HG03469 (cell line): ENCODE measurements at regions not wholly inside any gene's neighbourhood (a gene's known extent, or its start where the extent isn't known, plus 50 kb on each side); places are given as distances from the start of the nearest gene placed in this dataset.
"Not testable (repeated sequence)": the region's sequence is repeated elsewhere in the genome, so short reads cannot be mapped to it uniquely, and the experiment has no call there.

Source experiments
- ATAC-seq: cut with Tn5 transposase; IDR thresholded peaks from one replicate; pipeline ENCODE4 v1.9.1; 2021; ENCODE audit warnings: mild to moderate bottlenecking, moderate library complexity, moderate number of reproducible peaks; ENCODE audit not compliant: unreplicated experiment

DNA sequence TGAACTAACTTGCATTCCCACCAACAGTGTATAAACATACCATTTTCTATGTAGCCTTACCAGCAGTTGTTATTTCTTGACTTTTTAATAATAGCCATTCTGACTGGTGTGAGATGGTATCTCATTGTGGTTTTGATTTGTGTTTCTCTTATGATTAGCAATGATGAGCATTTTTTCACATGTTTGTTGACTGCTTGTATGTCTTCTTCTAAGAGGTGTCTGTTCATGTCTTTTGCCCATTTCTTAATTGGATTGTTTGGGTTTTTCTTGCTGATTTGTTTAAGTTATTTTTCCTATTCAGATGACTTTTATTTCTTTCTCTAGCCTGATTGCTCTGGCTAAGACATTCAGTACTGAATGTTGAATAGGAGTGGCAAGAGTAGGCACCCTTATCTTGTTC is 230.3 kb downstream of the DAD1 start:
- ATAC-seq = no peak

DNA sequence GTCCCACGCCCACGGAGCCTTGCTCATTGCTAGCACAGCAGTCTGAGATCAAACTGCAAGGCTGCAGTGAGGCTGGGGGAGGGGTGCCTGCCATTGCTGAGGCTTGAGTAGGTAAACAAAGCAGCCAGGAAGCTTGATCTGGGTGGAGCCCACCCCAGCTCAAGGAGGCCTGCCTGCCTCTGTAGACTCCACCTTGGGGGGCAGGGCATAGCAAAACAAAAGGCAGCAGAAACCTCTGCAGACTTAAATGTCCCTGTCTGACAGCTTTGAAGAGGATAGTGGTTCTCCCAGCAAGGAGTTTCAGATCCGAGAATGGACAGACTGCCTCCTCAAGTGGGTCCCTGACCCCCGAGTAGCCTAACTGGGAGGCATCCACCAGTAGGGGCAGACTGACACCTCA is 239.7 kb downstream of the DAD1 start:
- ATAC-seq = not testable (repeated sequence)

DNA sequence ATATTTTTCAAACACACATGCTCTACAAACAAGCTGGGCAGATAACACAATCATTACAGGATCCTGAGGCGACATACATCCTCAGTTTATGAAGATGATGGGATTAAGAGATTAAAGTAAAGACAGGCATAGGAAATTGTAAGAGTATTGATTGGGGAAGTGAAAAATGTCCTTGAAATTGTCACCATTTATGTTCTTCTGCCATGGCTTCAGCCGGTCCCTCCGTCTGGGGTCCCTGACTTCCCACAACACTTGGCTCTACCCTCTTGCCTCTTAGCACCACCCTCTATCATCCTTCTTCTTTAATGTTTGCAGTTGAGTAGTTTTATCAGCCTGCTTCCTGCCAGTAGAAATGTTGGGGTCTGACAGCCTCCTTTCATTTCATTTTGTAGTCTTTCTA is 244.4 kb downstream of the DAD1 start:
- no peak for ATAC-seq

DNA sequence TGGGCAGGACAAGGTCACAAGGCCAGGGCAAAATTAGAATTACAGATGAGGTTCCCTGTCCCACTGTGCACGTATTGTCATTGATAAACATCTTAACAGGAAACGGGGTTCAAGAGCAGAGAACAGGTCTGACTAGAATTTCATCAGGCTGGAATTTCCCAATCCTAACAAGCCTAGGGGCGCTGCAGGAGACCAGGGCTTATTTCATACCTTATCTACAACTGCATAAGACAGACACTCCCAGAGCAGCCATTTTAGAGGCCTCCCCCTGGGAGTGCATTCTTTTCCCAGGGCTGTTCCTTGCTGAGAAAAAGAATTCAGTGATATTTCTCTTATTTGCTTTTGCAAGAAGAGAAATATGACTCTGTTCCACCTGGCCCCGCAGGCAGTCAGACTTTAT is 244.8 kb downstream of the DAD1 start:
- not testable (repeated sequence) for ATAC-seq

DNA sequence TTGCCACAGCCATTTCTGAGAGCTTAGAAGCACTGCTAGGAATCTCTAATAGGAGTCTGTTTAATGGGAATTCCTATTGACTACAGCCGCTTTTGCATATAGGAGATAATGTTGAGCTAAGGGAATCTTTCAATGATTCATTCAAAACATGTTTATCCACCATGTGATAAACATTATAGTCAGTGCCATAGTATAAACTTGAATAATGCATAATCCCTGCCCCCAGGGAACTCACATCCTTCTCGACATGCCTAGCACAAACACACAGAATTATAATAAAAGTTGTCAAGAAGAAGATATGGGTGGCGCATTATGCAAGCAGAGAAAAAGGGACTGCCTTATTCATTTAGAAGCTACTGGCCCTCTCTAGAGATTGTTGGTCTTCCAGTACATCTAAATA is 248.0 kb downstream of the DAD1 start:
- no peak for ATAC-seq

DNA sequence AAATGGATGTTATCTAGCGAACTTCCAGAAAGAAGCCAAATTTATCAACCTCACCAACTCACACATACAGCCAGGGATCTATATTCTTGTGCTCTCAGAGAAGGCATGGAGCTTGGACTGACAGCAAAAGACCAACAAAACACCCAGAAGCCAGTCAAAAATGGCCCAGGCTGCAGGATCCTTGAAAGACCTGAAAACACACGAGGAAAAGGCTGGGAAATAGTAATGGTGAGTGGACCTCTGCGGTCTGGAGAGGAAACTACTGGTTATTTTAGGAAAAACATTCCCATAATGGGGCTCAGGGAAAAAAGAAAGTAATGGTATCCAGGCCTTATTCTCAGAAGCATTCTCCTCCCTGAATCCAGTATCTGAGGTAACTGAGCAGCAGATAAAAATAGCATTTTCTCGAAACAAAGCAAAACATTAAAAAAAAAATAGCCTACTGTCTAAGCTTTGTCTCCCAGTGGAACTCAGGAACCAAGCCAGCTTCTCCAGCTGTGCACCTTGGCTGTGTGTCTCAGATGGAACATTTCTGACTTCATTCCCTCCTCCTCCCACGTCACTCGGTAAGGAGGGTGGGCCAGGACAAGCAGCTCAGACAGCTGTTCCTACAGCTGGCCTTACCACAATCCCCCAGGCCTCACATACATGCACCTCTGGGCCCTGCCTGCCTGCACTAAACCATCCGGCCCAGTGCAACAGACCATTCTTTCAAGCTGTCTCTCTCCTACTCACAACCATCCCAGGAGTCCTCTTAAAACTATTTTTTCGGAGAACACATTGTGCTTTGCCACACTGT is 249.9 kb downstream of the DAD1 start:
- ATAC-seq = no peak

DNA sequence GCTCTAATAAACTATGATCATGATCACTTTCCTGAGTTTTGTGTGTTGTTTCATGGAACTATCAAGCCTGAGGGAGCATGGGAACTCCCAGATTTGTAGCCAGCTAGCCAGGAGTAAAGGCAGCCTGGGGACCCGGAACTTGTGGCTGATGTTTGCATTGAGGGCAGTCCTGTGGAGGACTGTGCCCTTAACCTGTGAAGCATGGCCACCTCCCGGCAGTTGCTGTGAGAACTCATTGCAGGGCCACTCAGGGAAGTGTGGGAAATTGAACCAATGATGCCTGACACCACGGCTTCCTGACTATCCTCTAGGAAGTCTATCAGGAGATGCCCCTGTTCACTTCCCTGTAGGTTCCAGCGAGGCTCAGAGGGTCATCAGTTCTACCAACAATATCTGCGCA is 250.6 kb downstream of the DAD1 start:
- ATAC-seq = no peak

DNA sequence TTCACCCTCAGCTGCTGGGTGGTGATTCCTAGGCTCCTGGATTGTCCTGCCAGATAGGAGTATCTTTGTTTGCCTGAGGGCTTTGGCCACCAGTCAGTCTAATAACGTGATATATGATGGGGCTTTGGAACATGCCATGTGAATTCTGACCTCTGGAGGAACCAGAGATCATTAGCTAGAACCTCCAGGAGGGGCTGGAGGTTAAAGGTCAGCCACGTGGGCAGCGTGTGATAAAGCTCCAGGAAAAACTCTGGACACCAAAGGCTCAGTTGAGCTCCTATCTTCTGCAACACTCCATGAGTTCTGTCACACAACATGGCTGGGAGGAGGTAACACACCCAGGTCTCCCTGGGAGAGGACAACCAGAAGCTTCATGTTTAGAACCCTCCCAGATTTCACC is 251.1 kb downstream of the DAD1 start:
- no peak for ATAC-seq

DNA sequence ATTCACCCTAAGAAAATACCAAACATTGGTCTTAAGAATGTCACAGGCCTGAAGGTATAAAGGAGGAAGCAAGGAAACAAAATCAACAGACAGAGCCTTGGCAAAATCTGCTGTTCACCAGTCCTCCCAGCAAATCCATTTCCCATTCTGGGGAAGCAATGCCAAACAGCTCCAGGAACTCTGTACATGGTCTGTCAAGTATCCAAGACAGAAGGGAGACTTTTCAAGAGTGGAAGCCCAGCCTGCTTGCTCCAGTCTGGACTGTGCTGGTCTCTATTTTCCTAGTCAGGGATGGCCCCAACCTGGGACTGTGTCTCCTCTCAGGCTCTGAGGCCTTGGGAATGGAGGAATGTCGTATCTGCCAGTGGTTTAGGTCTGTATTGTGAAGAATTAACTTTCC is 251.5 kb downstream of the DAD1 start:
- no peak for ATAC-seq

DNA sequence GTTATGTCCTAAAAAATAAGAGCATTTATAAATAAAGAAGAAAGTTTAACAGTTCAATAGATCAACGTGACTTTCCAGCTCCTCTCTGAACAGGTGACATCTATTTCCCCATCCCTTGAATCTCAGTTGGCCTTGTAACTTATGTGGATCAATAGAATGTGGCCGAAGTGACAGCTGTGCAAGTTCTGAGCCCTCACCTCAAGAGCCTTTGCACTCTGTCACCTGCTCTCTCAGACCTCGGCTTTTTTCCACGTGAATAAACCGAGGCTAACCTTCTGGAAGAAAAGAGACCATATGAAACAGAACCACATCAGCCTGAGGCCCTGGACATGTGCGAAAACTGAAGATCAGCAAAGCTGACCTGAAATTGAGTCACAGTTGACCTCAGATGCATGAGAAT is 253.0 kb downstream of the DAD1 start:
- no peak for ATAC-seq

DNA sequence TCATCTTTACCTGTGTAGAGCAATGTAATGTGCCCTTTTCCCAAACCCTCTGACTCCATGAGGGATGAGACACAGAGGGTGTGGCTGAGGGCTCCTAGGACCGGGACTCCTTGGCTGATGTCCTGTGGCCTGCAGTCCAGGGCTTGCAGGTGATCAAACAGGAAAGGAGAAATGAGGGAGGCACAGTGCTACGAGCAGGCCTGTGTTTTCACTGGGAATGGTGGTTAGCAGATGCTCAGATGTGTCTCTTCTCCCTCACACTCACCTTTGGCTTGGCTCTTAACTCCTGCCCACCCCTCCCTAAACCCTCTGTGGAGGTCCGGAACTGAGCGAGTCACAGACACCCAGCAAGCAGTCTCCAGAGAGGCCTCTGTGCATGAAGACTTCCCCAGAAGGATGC is 254.4 kb downstream of the DAD1 start:
- ATAC-seq = no peak

DNA sequence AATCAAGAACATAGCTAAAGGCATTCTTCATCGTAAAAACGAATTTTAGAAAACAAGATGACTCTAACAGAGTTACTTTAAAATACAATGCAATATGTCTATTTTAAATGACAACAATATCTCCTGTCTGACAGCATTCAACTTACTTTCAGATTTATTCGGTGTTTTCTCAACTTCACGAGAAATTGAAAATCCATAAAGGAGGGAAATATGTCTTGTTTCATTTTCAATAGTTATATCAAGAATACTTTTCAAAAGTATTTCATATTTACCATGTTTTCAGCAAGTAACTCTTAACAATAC is 254.8 kb downstream of the DAD1 start:
- ATAC-seq = no peak

DNA sequence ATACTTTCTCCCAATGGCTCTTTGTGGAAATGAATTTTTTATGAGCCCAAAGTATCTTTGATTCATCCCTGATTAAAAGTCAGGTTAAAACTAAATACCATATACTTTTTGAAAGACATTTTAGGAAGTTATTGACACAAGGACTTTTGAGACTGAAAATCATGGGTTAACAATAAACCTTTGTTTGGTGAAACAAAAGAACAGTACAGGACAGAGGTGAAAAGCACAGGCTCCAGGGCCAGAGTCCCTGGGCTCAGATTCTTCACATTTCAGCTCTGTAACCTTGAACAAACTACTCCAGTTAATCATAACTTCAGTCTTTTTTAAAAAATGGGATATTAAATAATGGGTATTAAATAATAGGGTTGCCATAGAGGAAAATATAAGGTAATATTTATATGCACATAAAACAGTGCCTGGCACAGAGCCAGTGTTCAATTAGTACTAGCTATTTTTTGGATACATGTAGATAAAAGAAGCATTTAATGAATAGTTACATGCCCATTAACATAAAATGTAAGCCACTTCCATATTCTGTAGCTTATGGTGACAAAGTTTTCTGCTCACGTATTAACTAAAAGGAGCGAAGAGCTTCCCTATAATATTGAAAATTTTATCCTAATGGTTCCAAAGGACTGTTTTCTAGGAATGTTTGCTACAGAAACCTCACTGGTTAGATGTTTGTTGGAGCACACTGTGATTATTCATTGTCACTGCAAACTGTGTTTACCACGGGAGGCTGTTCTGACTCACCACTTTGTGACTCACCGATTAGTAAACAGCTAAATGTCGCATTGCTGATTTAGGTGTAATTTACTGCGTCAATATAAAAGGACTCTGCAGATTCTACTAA is 255.4 kb downstream of the DAD1 start:
- ATAC-seq = no peak

DNA sequence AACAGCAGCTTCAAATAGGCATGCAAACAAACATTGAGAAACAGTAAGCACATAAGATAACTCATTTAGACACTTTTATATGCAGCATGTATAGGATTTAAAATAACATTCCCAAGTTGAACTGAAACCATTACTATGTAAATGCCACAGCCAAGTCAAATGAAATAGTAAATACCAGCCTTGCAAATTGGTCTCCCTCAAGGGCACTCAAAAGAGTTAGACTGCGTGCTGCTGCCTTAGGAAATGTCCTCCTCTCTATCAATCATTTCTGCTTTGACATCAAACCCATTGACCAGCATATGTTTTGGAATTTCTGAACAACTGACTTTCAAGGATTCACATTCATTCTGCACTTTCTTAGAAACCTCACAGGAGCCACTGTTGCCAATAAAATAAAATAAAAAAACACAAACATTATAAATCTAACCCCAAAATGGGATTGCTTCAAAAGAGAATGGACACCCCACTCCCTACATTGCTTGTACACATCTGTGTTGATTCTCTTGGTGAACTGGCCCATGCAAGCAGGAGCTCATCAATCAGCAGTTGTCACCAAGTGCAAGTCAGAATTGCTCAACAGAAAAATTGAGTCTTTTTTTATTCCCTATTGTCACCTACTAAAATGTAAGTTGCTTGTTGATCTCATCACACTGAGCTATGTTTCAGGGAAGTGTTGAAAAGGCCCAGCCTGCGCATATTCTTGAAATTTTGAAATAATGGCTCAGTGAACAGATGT is 256.2 kb downstream of the DAD1 start:
- ATAC-seq = no peak

DNA sequence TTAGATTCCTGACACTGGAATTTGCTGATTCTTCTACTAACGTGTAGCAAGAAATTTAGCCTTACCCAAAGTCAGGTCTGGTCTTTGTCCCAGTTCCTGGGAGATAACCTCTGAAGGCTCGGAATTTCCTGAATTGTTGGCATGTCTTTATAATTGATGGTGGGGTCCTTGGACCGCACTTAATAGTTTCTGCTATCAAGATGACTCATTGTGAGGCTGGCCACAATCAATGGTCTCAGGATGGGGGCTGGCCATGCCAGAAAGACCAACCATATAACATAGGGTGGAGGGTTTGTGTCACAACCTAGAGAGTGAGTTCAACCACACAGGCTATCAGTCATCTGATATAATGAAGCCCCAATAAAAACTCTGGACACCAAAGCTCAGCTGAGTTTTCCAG is 259.7 kb downstream of the DAD1 start:
- ATAC-seq = no peak

DNA sequence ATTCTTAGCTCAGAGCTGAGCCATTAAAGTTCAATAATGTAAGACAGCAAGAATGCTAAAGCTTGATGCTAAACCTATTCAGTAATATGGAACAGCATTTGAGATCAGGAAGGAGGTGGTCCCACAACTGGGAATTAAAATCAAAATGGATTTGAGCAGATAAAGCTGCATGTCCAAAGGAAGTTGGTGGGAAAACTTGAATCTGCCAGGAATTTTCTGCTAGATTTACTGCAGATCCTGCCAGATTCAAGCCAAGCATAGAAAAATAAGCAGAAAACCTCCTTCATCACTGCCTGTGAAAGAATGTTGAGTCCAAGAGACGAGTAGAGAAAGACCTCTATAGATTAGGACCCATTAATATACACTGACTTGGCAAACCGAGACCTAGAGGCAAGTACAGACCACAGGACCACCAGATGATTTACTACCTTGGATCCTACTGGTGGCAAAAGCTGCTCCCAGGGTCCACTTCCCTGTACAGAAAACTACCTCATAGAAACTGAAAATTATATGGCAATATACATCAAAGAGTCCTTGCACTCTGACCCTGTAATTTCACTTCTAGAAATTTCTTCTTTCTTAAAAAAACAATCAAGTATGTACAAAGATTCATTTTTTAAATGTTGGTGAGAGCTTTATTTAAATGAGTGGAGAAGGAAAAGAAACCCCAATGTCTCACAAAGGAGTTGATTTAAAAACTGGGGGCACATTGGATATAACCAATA is 263.2 kb downstream of the DAD1 start:
- no peak for ATAC-seq

DNA sequence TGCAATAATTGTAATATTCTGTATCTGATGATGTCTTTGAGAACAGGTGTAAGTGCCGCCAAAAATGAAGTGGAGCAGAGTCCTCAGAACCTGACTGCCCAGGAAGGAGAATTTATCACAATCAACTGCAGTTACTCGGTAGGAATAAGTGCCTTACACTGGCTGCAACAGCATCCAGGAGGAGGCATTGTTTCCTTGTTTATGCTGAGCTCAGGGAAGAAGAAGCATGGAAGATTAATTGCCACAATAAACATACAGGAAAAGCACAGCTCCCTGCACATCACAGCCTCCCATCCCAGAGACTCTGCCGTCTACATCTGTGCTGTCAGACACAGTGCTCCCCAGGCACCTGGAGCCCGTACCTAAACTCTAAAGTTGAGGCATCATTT is 268.7 kb downstream of the DAD1 start:
- ATAC-seq = no peak

DNA sequence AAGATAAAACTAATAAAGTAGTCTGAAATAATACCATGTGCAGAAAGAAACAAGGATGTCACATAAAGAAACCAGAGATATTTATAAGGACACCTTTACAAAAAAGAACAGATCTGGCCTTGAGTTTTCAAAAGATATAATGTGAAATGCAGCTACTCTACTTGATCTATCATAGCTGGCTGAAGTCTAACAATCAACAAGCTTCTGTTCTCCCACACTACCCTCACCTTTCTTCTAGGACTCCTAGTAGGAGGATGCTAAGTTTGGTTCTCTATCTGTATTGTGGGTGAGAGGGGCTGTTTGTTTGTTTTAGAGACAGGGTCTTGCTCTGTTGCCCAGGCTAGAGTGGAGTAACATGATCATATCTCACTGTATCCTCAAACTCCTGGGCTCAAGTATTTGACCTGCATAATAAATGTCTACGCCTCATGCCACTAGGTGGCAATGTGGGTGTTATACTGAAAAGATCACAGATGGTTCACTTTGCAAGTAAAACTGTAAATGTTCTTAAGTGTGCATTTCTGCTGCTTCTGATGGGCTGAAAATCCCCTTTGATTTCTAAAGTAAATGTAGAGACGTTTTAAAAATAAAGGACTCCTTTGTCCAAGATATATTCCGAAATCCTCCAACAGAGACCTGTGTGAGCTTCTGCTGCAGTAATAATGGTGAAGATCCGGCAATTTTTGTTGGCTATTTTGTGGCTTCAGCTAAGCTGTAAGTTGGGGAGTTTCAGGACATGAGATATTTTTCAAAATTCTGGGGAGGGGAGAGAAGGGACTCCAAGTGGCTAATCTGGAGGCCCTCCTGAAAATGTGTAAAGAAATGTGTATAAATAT is 269.3 kb downstream of the DAD1 start:
- no peak for ATAC-seq

DNA sequence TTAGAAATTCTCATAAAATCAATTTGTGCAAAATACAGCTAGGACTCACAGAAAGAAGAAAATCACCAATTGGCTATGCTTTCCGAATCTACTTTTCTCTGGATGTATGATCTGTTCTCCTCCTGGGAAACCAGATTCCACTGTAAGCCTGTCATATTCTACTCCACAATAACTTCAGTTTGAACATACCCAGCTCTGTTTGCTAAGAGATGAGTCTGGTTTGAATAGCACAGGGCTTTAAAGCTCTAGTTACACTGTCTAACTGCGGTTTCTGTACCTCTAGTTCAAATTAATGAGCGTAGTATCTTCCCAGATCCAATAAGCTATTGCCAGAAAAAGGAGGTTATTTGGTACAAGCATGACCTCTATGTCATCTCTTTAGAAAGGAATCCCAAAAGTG is 270.1 kb downstream of the DAD1 start:
- ATAC-seq = no peak

DNA sequence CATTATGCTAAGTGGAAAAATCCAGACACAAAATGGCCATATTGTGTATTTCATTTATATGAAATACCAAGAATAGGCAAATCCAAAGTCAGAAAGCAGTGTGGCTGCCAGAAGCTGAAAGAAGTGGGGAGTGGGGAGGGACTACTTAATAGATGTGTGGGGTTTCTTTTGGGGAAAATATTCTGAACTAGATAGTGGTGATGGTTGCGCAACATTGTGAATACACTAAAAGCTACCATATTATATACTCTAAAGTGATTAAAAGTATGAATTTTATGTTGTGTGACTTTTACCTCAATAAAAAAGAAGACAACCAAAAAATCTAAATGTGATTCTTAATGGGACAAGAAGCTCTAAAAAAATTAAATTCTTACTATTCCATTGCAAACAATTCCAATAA is 272.6 kb downstream of the DAD1 start:
- ATAC-seq = no peak
